Neuron (in vitro differentiated cells): ENCODE measurements at regions not wholly inside any gene's neighbourhood (a gene's known extent, or its start where the extent isn't known, plus 50 kb on each side); places are given as distances from the start of the nearest gene placed in this dataset.
"Not testable (repeated sequence)": the region's sequence is repeated elsewhere in the genome, so short reads cannot be mapped to it uniquely, and the experiment has no call there.

Experiments
- H2AFZ ChIP-seq: one replicate; pipeline ENCODE4 v1.6.1; 2013; ENCODE audit warnings: low read depth, mild to moderate bottlenecking, inconsistent platforms, low read length, moderate library complexity
- H3K27me3 ChIP-seq: one replicate; pipeline ENCODE4 v1.6.1; 2013; ENCODE audit warnings: low read length; ENCODE audit not compliant: insufficient read depth
- H3K36me3 ChIP-seq: one replicate; pipeline ENCODE4 v1.6.1; 2013; ENCODE audit warnings: low read length; ENCODE audit not compliant: insufficient read depth
- H3K4me1 ChIP-seq: one replicate; pipeline ENCODE4 v1.6.1; 2013; ENCODE audit warnings: low read length; ENCODE audit not compliant: insufficient read depth
- H3K4me3 ChIP-seq: 2 replicates; pipeline ENCODE4 v1.5.1; 2013; ENCODE audit warnings: mild to moderate bottlenecking, low read length, moderate library complexity
- H3K9me3 ChIP-seq: one replicate; pipeline ENCODE4 v1.6.1; 2013; ENCODE audit warnings: low read length

DNA sequence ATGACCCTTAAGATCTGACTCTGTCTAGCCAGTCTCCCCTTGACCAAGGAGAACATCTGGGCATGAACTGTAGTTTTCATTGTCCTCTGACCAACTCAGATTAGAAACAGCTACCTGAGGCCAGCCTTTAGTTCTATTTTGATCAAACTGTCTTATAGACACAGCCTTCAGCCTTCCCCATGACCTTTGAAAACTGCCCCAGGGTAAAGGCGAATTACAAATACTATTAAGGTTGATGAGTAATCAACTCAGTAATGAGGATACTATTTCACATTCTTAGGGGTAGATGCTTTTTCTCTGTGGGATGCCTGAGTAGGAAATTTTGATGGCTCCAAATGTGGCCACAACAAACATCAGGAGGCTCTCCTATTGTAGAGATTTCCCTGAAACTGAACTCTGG lies 125.8 kb upstream of the ERV3-1 start:
- H3K36me3 ChIP-seq, H3K27me3 ChIP-seq, H3K4me3 ChIP-seq, H3K9me3 ChIP-seq, H2AFZ ChIP-seq, H3K4me1 ChIP-seq: not testable (repeated sequence)

DNA sequence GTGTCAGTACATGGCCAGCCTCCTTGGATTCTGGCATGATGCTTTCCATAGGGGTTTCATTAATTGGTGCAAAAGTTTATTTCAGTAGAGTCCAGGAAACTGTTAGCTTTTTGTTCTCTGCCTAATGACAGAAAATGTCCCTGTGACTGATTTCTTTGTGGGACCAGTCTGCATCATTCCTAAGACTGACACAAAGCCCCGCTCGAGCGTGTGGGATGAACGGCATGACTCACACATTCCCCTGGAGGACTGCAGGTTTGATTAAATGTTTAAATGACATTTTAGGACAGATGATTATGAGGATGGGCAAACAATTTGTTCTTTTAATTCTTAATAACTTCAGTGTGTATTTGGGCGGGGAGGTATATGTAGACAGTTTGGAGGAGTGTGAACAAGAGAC lies 120.9 kb upstream of the ERV3-1 start:
- H3K36me3 ChIP-seq, H3K4me1 ChIP-seq, H3K4me3 ChIP-seq, H3K27me3 ChIP-seq, H3K9me3 ChIP-seq, H2AFZ ChIP-seq: not testable (repeated sequence)

DNA sequence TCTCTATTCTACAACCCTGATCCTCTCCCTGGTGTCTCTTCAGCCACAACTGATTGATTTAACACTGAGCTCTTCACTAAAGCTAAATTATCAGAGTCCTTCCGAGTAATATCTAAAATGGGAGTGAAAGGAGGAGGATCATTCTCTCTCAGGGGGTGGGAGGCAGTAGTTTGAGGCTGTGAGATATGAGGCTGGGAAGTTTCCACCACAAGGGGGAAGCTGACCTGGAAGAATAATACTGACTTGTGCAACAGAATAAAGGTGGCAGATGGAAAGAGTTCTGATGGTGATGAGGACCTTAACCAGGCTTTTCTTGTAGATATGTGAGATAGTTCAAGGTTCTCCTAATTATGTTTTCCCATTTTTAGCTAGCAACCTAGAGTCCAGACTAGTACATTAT lies 118.1 kb upstream of the ERV3-1 start:
- H3K27me3 ChIP-seq, H3K4me1 ChIP-seq, H3K36me3 ChIP-seq, H3K9me3 ChIP-seq, H3K4me3 ChIP-seq, H2AFZ ChIP-seq: not testable (repeated sequence)

DNA sequence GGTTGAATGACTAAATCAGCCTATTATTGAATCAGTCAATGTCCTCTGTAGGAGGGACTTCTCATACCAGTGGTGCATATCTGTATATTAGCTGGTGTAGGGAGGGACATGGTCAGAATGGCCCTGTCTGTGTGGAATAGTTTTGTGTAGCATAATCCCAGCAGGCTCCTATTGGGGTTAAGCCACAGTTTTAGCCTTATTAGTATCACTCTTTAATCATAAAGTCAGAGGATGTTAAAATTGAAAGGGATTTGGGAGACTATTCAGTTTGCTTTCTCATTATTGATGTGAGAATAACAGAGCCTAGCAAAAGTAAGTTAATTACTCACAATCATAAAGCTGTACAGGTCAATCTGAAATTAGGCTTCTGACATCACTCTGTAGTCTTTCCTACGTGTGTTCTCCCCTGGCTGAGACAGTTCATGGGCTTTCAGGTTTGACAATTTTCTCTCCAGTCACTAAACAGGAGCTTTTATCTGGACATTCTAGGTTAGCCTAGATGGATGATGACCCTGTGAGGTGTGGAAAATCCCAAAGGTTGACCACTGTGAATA lies 99.2 kb upstream of the ERV3-1 start:
- not testable (repeated sequence) for H3K4me3 ChIP-seq, H3K4me1 ChIP-seq, H3K27me3 ChIP-seq, H2AFZ ChIP-seq, H3K9me3 ChIP-seq, H3K36me3 ChIP-seq

DNA sequence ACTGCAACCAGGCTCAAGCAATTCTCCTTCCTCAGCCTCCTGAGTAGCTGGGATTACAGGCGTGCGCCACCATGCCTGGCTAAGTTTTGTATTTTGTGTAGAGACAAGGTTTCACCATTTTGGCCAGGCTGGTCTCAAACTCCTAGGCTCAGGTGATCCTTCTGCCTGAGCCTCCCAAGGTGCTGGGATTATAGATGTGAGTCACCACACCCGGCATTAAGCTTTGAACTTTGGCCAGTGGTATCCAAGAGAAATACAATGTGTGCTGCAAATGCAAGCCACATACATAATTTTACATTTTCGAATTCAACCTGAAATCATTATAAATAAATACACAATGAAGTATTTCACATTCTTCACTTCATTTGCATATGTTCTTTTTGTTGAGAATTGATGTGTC lies 94.0 kb upstream of the ERV3-1 start:
- not testable (repeated sequence) for H3K9me3 ChIP-seq, H3K36me3 ChIP-seq, H3K27me3 ChIP-seq, H3K4me3 ChIP-seq, H2AFZ ChIP-seq, H3K4me1 ChIP-seq

DNA sequence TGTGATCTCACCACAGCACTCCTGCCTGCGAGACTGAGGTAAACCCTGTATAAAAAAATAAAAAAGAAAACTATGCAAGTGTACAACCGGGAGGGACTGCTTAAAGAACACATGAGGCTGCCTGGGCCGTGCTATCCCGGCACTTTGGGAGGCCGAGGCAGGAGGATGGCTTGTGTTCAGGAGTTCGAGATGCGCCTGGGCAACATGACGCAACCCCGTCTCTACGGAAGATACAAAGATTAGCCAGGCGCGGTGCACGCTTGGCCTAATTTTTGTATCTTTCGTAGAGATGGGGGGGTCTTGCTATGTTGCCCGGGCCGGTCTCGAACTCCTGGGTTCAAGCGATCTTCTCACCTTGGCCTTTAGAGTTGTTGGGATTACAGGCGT lies 75.2 kb upstream of the ERV3-1 start:
- Histone ChIP-seq H3K4me3 (peak overlapping the region; percentile 99), H2AFZ (peak overlapping the region; percentile 84)
- H3K36me3 ChIP-seq, H3K9me3 ChIP-seq, H3K4me1 ChIP-seq, H3K27me3 ChIP-seq: not testable (repeated sequence)

DNA sequence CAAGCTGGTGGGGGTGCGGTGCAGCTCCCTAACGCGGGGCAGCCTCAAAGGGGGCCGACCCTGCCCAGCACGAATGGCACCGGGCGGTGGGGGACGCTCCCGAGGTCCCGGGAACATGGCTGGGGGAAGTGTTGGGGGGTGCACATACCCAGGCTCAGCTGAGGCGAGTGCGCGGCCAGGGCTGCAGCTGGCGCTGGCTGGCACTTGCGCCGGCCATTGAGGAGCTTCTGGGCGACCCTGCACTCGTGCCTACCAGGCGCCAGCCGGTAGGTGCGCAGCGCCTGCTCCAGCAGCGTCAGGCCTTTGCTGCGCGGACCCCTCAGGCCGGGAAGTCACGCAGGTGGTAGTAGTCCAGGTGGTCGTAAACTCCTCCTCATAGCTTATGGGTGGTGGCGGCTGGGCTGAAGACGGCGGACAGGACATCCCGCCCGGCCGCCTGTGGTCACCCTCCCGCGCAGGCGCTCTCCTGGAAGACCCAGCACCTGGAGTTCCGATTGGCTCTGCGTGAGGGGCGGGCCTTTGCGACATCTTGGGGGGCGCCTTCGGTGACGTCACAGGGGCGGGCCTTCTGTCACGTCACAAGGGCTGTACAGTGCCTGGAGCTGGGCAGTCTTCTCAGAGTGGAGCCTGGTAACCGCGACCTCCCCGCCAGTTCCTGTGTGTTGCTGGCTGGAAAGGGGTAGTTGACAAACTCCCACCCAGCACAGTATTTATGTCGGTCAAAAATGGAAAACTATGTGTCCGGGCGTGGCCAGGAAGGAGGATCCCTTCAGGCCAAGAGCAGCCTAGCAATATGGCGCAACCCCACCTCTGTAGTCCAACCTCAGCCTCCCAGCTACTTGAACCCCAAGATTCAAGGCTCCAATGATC lies 74.5 kb upstream of the ERV3-1 start:
- H3K4me1 ChIP-seq, H3K36me3 ChIP-seq, H3K9me3 ChIP-seq, H3K27me3 ChIP-seq: not testable (repeated sequence)
- peak overlapping the region; percentile 99 for H3K4me3 ChIP-seq
- H2AFZ ChIP-seq = peak overlapping the region; percentile 84

DNA sequence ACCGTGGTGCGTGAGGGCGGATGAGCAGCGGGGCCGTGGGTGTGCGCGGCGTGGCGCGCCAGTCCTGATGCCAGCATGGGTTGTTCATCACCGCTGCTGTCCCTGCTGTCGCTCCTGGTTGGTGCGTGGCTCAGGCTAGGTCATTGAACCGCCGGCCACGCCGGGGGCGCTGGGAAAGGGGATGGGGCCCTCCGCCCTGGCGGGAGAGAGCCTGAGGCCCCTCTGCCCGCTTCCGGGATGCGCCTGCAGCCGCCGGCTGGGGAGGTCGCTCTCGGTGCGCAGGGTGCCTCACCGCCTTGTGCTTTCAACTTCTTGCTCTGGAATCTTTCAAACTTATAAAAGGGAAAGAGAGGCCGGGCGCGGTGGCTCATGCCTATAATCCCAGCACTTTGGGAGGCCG lies 68.5 kb upstream of the ERV3-1 start:
- H3K4me1 ChIP-seq, H3K27me3 ChIP-seq, H3K4me3 ChIP-seq, H3K9me3 ChIP-seq, H3K36me3 ChIP-seq, H2AFZ ChIP-seq: not testable (repeated sequence)

DNA sequence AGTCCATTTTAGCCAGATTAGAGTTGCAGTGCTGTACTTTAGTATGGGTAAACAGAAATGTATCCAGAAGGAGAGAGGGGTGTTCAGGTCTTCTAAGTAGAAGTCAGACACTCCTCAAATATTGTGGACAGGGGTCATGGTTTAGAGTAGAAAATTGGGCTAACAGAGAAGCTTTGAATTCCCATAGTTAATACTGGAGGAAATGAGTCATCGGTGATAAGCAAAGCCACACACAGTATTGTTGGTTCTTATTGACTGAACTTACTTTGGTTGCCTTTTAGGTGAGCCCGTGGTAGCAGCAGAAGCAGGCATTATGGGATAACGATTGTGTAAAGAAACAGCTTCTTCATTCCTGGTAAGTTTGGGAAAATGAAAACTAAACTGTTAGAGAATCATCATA lies 66.7 kb upstream of the ERV3-1 start:
- not testable (repeated sequence) for H3K36me3 ChIP-seq, H3K4me3 ChIP-seq, H2AFZ ChIP-seq, H3K27me3 ChIP-seq, H3K9me3 ChIP-seq, H3K4me1 ChIP-seq

DNA sequence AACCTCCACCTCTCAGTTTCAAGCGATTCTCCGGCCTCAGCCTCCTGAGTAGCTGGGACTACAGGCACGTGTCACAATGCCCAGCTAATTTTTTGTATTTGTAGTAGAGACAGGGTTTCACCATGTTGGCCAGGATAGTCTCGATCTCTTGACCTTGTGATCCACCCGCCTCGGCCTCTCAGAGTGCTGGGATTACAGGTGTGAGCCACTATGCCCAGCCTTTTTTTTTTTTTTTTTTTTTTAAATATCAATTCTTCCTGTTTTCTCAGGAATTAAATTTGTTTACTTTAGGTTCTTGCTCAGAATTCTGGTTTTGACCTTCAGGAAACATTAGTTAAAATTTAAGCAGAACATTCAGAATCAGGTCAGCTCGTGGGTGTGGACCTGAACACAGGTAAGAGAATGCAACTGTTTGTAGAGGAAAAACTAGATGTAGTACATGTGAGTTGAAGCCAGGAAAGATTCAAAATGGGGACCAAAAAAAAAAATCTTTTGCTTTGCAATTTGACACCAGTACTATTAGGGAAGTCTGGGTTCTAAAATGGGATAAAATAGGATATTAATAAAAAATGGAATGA lies 65.5 kb upstream of the ERV3-1 start:
- H3K36me3 ChIP-seq, H3K9me3 ChIP-seq, H3K4me1 ChIP-seq, H3K27me3 ChIP-seq, H2AFZ ChIP-seq, H3K4me3 ChIP-seq: not testable (repeated sequence)

DNA sequence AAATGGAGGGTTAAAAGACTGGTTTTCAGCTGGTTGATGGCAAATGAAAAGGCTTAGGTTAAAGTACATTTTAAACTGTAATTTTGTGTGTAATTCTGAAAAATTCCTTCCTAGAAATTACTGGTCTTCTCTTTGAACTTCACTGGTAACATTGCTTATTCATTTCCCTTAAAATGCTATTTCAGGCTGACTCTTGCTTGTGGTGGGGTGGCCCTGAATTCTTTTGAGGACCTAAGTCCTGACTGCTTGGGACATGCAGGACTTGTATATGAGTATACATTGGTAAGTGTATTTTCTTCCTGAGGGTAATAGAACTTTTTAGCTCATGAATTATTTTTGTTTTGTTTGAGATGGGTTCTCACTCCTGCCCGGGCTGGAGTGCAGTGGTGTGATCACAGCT lies 63.0 kb upstream of the ERV3-1 start:
- H3K27me3 ChIP-seq, H3K36me3 ChIP-seq, H3K4me1 ChIP-seq, H3K9me3 ChIP-seq, H3K4me3 ChIP-seq, H2AFZ ChIP-seq: not testable (repeated sequence)

DNA sequence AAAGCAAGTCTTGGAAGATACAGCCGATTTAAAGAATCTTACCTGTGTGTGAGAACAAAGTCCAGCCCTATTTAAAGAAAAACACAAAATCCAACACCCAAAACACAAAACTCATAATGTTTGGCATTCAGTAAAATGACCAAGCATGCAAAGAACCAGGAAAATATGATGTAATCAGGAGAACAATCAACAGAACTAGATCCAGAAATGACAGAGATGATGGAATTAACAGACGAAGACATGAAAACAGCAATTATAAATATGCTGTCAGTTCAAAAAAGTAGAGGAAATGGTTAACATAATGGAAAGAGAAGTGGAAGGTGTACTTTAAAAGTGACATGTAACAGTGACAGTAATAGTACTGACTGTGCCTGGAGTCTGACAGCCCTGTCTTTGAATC lies 56.1 kb upstream of the ERV3-1 start:
- H3K36me3 ChIP-seq, H2AFZ ChIP-seq, H3K9me3 ChIP-seq, H3K4me1 ChIP-seq, H3K4me3 ChIP-seq, H3K27me3 ChIP-seq: not testable (repeated sequence)

DNA sequence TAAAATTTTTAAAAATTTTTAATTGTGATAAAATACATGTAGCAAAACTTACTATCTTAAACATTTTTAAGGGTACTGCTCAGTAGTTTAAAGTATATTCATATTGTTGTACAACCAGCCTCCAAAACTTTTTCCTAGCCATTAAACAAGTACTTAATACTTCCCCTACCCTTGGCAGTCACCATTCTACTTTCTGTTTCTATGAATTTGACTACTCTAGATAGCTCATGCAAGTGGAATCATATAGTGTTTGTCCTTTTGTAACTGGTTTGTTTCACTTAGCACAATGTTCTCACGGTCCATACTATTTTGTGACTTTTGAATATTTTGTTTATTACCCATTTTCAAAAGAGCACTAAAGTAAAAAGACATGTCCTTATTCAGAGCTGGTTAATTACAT lies 52.8 kb upstream of the ERV3-1 start:
- H3K4me3 ChIP-seq, H3K9me3 ChIP-seq, H3K4me1 ChIP-seq, H3K36me3 ChIP-seq, H3K27me3 ChIP-seq, H2AFZ ChIP-seq: not testable (repeated sequence)
